ENCODE measurements at regions not wholly inside any gene's neighbourhood (a gene's known extent, or its start where the extent isn't known, plus 50 kb on each side); places are given as distances from the start of the nearest gene placed in this dataset.
"Not testable (repeated sequence)": the region's sequence is repeated elsewhere in the genome, so short reads cannot be mapped to it uniquely, and the experiment has no call there.

DNA sequence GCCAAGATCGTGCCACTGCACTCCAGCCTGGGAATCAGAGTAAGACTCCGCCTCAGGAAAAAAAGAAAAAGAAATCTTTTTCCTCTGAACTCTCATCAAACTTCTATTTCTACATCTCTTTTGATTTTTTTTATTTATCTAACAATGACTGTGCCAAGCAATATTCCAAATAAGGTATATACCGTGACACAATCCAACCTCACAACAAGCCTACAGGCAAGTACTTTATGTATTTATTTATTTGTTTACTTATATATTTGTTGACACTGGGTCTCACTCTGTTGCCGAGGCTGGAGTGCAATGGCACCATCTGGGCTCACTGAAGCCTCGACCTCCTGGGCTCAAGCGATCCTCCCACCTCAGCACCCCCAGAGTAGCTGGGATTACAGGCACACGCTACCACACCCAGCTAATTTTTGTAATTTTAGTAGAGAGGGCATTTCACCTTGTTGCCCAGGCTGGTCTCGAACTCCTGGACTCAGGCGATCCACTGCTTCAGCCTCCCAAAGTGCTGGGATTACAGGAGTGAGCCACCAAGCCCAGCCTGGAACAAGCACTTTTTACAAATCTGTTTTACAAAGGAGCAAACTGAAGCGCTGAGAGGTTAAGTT is 94.9 kb upstream of the CHD2 start:
- no peak for DNase-seq (ENCODE audit: low spot score)

DNA sequence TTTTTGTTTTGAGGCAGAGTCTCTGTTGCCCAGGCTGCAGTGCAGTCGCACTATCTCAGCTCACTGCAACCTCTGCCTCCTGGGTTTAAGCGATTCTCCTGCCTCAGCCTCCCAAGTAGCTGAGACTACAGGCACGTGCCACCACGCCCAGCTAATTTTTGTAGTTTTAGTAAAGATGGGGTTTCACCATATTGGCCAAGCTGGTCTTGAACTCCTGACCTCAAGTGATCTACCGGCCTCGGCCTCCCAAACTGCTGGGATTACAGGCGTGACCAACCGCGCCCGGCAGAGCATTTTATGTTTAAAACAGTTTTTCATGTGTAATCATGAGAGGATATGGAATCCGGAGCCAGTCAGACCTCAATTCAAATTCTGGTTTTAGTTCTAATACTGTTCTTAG is 94.0 kb upstream of the CHD2 start:
- not testable (repeated sequence) for DNase-seq (ENCODE audit: low spot score)

DNA sequence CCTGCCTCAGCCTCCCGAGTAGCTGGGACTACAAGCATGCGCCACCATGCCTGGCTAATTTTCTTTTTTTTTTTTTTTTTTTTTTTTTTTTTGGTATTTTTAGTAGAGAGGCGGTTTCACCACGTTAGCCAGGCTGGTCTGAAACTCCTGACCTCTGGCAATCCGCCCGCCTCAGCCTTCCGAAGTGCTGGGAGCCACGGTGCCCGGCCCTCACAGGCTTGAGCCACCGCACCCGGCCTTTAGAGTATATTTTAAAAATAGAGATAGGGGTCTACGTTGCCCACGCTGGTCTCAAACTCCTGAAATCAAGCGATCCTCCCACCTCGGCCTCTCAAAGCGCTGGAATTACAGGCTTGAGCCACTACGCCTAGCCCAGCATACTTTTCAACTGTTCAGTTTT is 93.4 kb upstream of the CHD2 start:
- DNase-seq (ENCODE audit: low spot score) = no peak

DNA sequence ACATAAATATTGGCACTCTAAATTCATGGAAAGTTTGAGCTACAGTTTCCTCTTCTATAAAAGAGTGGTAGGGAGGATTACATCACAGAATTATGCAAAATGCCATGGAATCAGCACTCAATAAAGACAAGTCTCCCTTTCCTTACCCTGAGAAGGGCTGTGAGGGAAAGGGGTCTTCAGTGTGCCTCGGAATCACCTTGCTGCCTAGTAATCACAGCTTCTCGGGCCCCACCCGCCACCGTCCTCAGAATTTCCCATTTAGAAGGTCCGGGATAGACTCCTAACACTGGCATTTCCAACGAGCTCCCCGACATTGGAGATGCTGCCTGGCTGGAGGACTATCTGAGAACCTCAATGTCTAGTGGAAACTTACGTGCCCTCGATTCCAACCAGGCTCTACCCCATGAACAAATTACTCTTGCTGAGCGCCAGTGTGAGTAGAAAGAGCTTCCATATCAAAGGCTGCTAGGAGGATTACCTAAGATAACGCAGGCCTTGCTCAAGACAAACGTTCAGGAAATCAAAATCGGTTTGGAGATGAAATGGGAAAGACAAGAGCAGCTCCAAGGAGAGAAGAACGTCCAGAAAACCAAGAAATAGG is 92.1 kb upstream of the CHD2 start:
- DNase-seq (ENCODE audit: low spot score) = no peak

DNA sequence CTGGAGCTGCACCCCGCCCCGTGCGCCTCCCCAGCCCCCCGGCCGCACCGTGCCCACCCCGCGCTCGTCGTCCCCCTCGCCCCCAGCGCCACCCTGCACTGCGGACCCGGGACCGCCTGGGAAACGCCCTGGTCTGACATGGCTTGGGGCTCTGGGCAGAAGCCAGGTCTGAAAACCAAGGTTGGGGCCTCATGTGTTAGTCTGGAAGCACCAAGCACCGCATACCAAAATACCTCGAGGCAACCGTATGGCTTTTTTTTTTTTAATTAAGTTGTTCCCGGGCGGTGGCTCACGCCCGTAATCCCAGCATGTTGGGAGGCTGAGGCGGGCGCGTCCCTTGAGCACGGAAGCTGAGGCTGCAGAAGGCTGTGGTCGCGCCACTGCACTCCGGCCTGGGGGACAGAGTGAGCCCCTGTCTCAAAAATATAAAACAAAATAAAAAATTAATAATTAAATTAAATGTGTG is 91.5 kb upstream of the CHD2 start:
- peak; percentile 41 for DNase-seq (ENCODE audit: low spot score)

DNA sequence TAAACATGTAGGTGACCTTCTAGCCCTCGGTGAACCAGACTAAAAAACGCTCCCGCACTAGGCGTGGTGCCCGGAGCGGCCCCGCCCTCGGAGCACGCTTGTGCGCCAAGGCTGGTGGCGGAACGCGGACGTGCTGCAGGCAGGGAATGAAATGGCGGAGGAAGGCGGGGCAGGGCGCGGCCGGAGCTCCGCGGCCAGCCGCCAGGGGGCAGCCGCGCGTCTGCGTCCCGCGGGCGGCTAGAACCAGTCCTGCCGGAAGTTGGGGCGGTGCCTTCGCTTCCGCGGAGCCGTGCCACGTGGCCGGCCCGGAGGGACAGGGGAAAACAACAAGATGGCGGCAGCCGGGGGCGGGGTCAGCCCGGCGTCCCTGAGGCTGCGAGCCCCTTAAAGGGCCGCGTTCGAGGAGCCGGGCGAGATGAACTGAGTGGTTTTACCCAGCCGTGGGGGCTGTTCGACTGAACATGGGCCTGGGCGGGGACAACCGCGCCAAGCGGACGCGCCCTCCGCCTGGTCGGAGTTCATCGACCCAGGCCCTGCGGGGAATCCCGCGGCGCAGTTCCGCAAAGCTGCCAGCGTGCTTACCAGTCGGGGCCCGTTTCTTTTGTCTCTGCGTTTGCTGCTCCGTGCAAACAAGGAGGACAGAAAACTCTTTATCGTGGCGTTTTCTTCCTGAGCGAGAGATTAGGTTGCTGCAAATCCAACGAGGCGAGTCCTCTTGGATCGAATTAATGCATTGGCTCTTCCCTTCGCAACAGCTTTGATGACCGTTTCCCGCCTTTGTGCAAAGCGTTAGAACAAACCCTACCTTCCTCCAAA is 90.9 kb upstream of the CHD2 start:
- peak; percentile 94 for DNase-seq (ENCODE audit: low spot score)

DNA sequence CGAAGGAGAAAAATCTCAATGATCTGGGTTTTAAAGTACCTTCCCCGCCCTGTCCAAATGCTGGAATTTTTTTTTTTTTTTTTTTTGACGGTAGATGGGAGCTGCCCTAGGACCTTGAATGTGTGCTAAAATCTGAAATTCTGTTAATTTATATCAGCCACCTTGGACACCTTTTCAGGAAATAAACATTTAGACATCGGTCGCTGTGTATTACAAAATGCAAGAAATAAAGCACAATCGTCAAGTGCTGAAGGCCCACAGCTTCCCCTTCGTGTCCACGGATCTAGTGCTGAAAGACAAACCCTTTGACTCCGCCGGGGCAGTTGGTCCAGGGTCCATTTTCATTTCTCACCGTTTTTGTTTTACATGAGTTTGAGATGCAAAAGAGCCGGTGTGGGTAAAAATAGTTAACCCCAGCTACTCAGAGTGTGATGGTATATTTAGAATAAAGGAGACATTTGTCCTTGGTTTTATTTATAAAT is 90.2 kb upstream of the CHD2 start:
- no peak for DNase-seq (ENCODE audit: low spot score)

DNA sequence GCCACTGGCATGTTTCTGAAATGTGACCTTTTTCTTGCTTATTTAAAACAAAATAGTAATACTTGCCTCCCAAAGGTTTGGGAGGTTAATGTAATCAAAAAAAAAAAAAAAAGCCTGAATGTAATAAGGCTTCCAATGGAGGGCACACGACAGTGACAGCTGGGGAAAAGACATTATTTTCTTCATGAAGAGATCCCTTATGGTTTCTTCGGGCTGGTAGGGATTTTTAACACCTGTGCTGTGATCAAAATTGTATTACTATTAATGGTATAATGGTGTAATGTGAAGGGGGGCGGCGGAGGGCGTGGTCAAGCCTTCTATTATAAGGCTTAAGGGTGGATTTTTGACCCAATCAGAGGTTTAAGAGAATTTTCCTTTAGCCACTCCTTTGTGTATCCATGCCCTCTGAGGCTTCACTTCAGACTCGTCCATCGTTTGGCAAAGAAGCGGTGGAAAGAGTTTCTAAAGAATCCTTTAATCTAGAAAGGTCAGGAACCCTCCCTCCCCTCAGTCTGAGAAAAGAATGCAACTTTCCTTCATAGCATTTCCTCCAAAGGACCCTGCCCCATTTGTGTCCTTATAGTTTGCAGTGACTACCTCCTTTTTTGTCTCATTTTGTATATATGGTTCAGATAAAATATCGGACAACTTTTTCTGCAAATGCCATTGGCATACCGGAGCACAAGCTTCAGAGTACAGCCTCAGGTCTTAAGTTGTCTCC is 89.5 kb upstream of the CHD2 start:
- peak; percentile 50 for DNase-seq (ENCODE audit: low spot score)

DNA sequence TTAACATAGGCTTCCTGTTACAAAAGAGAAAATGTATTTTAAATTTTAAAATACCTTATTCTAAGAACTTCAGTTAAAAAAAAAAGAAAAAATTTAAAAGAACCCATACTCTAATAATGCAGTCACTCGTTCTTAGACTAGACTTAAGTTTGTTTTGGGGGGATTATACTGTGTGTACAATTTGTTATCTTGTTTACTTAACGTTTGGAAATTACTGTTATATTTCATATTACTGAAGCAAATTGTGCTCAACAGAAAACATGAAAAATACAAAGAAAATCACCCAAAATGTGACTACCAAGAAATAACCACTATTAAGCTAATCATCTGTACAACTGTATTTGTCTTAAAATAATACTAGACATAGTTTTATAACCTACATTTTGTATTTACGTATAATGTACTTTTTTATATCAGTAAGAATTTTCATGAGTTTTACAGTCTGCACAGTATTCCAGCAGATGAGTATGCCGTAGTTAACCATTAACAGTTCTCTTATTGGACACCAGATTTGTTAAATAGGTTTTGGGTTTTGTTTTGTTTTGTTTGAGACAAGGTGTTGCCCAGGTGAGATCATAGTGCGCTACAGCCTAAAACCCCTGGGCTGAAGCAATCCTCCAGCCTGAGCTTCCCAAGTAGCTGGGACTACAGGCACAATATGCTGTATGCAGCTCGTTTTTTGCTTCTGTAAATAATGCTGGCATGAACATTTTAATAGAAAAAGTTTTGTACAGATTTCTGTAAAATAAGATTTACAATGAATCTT is 88.8 kb upstream of the CHD2 start:
- no peak for DNase-seq (ENCODE audit: low spot score)

DNA sequence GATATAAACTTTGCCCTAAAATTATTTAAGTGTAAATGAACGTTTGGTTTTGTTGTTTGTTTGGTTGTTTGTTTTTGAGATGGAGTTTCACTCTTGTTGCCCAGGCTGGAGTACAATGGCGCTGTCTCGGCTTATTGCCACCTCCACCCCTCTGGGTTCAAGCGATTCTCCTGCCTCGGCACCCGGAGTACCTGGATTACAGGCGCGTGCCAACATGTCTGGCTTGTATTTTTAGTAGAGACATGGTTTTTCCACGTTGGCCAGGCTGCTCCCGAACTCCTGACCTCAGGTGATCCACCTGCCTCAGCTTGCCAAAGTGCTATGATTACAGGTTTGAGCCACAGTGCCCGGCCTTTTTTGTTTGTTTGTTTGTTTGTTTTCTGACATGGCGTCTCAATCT is 87.9 kb upstream of the CHD2 start:
- no peak for DNase-seq (ENCODE audit: low spot score)

DNA sequence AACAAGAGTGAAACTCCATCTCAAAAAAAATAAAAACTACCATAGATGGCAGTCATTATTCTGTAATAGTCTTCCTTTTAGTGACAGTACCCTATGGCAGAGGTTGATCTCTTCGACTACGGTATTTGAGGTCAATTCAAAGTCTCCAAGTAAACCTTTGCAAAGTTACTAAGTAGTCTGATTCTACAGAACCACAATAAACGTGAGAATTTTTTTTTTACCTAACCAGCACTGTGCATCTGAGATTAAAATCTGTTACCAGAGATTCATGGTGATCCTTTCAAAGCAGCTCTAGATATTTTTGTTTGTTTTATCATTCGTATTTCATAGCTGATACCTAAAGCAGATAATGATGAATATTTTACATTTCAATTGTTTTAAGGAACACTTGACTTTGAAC is 86.6 kb upstream of the CHD2 start:
- DNase-seq (ENCODE audit: low spot score) = no peak

DNA sequence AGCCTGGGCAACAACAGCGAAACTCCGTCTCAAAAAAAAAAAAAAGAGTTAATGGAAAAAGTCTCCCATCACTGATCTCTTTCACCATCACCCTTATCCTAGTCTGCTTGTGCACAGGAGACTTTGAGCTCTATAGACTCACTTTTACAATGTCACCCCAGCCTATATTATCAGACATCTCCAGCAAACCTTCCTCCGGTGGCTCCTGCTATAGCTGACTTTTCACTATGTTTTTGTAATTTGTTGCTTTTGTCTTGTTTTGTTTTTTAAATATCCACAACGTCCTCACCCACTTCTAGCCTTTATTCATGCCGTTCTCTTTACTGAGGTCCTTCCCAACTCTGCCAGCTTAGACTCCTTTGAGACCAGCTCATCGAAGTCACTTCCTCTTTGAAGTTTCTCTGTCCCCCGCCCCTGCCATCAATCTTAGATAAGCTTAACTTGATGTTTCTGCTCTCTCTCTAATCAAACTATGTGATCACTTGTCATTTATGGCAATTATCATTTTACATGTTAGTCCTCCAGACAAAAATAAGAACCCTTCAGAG is 82.7 kb upstream of the CHD2 start:
- DNase-seq (ENCODE audit: low spot score) = no peak

DNA sequence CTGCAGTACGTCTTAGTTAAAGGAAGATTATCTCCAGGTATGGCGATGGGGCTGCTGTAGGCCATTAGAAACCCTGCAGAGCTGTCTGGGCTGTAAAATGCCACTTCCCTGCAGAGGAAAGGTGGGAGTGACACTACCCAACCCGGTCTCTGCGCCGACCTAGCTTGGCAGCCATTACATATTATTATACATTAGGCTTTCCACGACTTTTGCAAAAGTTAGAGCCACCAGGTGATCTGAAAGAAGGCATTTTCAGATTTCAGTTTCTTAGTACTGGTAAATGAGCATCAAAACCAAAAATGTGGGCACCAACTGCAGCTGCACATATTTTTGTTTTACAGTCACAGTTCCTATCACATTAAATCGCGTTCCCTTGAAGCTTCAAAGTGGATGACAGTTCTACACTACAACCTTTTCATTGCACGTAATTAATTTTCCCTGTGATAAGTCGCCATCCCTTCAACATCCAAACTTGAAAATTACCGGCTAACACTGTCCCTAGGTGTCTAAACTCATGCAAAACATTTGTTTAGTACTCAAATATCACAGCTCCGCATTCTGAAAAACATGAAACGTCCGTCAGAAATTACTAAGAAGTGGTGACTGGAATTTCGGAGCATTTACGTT is 81.4 kb upstream of the CHD2 start:
- DNase-seq (ENCODE audit: low spot score) = no peak

DNA sequence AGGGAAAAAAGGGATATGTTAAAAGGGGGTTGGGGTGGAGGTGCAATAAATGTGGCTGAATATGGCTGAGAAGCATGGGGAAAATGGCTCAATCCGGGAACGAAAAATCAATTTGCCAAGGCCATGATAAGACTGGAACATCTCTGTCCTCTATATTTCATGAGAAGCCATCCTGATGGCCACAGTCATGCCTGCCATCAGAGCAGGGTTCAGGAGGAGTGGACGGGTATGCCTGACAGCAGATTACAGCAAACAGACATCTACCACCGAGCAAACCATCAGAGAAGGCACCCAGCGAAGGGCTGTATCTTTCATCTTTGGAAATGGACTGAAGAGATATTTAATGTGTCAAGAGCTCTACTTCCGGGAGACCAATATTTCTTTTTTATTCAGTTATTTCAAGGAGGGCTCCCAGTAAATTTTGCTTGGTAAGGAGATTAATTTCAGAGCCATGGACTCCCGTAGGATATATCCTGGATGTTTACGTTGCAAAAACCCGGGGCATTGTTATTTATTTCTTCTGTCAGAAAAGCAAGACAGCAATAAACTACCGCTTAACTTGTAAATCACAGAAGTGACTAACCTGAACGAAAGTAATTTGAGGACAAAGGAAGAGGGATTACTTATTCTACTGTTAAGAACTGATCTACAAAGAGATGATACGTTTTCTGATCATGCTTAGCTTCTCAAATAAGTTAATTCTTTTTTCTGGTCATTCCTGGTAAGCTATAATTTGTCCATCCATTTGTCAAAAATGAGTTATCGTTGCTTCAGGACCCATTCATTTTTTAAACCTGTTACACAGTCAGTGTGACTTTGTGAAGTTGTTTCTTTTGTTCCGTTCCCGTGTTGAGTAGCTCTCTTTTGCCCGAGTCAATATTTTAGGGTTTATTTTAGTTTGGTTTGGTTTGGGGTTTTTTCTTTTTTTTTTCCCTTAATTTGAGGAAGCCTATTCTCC is 80.6 kb upstream of the CHD2 start:
- no peak for DNase-seq (ENCODE audit: low spot score)

DNA sequence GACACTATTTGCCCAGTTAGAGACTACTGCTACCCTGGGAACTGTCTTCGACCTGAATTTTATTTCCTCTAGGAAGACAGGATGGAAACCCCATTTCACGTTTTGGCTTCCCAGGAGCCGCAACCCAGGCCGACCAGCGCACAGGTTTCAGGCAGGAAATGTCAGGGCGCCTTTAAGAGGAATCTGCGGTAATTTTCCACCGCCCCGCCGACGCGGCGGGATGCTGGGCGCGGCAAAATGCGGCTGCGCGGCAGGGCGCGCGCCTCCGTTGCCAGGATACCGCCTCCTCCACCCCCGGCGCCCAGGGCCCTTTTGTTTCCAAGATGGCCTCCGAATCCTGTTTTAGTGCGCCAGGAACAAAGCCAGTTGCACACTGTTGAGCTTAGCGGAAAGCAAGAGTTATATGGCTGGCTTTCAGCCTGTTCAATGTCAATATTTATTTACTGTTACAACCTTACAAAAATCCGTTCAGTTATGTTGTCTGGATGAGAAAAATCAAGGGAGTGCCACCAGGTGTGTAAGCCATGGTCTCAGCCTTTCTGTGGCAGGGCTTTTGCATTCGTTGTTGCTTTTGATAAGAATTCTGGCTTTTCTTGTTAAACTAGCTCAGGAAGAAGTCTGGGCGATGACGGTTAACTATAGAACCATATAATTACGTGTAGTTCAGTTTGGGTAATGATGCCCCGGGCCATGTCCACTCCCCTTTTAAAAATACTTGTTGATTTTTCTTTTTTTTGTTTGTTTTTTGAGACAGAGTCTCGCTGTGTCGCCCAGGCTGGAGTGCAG is 79.7 kb upstream of the CHD2 start:
- DNase-seq (ENCODE audit: low spot score) = peak; percentile 81

DNA sequence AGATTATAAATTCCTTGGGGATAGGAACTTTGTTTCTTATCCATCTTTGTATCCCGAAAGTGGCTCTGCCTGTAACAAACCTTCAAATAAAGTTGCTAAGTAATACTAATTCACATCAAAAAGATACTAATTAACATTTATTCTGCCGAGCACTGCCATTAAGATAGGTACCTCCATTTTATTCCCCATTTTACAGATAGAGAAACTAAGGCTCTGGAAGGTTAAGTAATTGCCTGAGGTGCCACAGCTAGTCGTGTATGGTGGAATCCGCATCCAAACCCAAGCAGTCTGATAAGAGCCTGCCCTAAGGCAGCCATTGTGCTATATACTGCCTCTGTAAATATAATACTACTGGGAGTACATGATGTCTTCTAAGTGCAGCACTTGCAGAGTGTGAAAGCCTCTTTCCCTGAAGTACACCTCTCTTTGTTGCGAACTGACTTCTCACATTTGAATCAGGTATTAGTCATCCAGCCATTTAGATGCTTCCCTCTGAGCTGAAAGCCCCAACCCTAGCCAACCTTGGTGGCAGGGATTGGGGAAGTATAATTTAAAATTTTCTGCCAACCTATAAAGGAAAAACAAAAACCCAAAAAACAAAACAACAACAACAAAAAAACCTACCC is 78.5 kb upstream of the CHD2 start:
- DNase-seq (ENCODE audit: low spot score) = no peak

DNA sequence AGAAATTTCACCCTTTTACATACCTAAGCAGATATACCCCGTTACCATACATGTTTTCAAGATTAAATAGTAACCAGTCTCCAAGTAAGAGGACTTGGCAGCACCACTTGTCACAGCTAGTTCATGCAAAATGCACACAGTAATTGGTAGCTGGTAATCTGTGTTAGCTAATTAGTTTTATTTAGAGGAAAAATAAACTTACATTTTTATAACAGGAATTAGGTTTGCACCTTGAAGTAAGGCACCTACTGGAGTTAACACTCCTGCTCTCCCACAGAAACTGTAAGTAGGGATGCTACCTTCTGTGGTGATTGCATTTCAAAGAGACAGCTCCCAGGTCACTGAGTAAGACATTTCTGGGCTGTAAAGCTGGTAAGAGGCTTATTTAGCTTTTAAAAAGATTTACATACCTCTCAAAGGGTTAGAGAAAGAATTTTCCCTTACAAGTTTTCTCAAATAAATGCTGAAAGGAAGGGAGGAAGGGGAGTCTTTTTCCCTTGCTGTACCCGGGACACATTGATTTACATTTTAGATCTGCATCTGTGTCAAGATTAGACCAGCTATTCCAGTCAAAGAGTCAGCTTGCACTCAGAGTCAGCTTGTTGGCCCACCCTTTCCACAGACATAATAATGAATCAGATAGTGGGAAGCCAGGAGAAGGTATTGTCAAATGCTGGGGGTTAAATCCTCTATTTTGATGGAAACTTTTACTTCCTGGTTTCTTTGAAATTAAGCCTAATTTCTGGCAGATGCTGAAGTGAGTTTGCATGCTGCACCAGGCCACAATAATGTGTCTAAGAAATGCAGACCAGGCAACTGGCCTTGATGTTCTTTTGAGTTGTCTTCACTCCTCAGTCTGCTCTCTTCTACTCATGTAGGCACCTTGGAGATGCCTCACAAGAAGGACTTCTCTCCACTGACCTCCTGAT is 77.6 kb upstream of the CHD2 start:
- DNase-seq (ENCODE audit: low spot score) = no peak

All from H4 (cell line).